GM21367 (cell line): ENCODE measurements at regions not wholly inside any gene's neighbourhood (a gene's known extent, or its start where the extent isn't known, plus 50 kb on each side); places are given as distances from the start of the nearest gene placed in this dataset.
"Not testable (repeated sequence)": the region's sequence is repeated elsewhere in the genome, so short reads cannot be mapped to it uniquely, and the experiment has no call there.

Experiments
- ATAC-seq: cut with Tn5 transposase; IDR thresholded peaks from one replicate; pipeline ENCODE4 v1.9.1; 2021; ENCODE audit not compliant: unreplicated experiment

DNA sequence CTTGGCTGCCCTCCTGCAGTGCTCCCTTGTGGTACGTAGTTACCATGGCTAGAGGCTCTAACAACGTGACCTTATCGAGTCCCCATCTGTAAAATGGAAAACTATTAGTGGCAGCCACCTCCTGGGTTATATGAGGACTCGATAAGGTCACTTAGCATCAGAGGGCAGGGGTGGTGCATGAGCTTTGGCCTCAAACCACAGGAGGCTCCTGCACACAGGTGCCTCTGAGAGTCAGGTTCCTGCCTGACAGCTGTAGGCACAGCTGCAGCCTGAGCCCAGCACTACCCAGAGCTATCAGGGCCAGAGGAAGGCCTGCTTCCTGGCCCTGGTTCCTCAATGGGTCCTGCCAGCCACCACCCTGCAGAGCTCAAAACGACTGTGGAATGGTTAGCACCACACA, 57.2 kb upstream of the SEC14L1 start:
- ATAC-seq: no peak

GRCh38 chr17:77085926-77086432, 54.8 kb upstream of the SEC14L1 start:
- ATAC-seq: no peak

- ATAC-seq: no peak
These were observed 54.2 kb upstream of the SEC14L1 start for GRCh38 chr17:77086433-77087010.

GRCh38 chr17:77087650-77088454, 52.9 kb upstream of the SEC14L1 start:
- no peak for ATAC-seq

GRCh38 chr17:77088455-77089123, 52.2 kb upstream of the SEC14L1 start:
- ATAC-seq: peak; percentile 86

GRCh38 chr17:77089124-77089490, 51.7 kb upstream of the SEC14L1 start:
- ATAC-seq: no peak

GRCh38 chr17:77089949-77090348, 50.8 kb upstream of the SEC14L1 start:
- ATAC-seq: not testable (repeated sequence)

DNA sequence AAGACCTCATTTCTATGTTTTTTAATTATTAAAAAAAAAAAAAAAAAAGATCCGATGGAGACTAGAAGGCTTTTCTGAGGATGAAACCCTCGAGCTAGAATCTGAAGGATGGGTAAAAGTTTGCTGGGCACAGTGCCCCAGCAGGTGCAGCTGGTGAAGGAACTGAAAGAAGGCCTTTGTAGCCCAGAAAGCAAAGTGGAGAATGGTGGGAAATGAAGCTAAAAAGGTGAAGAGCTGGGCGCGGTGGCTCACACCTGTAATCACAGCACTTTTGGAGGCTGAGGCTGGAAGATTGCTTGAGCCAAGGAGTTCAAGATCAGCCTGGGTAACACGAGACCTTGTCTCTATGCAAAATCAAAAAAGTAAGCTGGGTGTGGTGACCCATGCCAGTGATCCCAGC, 50.3 kb upstream of the SEC14L1 start:
- ATAC-seq: no peak
